Heart left ventricle (tissue), 13 donors: ENCODE measurements at regions not wholly inside any gene's neighbourhood (a gene's known extent, or its start where the extent isn't known, plus 50 kb on each side); places are given as distances from the start of the nearest gene placed in this dataset.

Source experiments
- CTCF ChIP-seq, 12 donors: fragments of 200-600 bp; sonication (generic) in 4 of 12; IDR thresholded peaks; one replicate each; pipeline versions ENCODE4 v1.5.0 to v1.8.0; 2018 to 2022; ENCODE audit warnings: antibody characterized with exemption in 12 of 12, mild to moderate bottlenecking in 5 of 12
- POLR2A ChIP-seq, 2 donors: fragments of 450-650 bp; IDR thresholded peaks; one replicate each; pipeline ENCODE4 v1.6.1; 2017; ENCODE audit warnings: antibody characterized with exemption in 2 of 2, mild to moderate bottlenecking in 2 of 2, moderate library complexity in 2 of 2
- donor health status: ischemic (EF 13 %, LVEDD 7.1; RV severe dilation, severe dysfunction).
- donor health status: DM: no; HTN: yes; CAD: no.
- donor health status: DM: no; HTN: no; CAD: no.
- donor health status: ischemic (EF 25% LVEDD 6.9; RV normal size, moderate dysfunction).
- donor health status: ischemic (EF 25% LVEDD 5.7; RV mildly dilated, moderate dysfunction).
- donor health status: ischemic (EF 35%, LVEDD 5.7; RV mildly dilated, moderate dysfunction).
- donor health status: nonischemic (EF 11% LVEDD 7.7; RV severe dilation, severe dysfunction).
- donor health status: DM: yes; HTN: yes; CAD: no.
- donor health status: PGD.
- donor health status: ischemic (EF 29% LVEDD 5.4; RV normal size, mild dysfunction).
- donor health status: nonischemic (EF 23%, LVEDD 6.1; RV moderate dilation, normal function).

DNA sequence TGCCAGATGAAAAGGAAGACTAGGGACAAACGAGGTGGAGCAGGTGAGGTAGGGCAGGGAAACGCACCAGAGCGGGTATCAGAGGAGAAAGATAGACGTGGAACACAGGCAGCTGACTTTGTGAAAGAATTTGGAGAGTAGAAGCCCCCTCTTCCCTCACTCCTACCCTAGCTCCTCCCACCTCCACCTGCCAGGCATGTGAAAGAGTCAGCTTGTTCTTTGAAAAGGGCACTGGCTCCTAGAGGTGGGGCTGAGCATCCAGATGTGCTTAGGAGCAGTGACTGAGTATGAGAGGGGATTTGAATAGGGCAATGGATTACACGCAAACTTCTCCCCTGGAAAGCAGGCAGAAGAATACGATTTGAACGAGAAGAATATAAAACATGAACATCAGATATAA lies 174.2 kb upstream of the INHBA start:
- TF ChIP-seq CTCF (IDR thresholded peaks at IDR 0.05) = no peak
- TF ChIP-seq POLR2A (IDR thresholded peaks at IDR 0.05) = no peak
